ENCODE measurements at regions not wholly inside any gene's neighbourhood (a gene's known extent, or its start where the extent isn't known, plus 50 kb on each side); places are given as distances from the start of the nearest gene placed in this dataset.

GRCh38 chr1:61519631-61520030 lies 205.3 kb downstream of the TM2D1 start:
- Histone ChIP-seq H3K23ac (ENCODE audit: low read depth, low read length) (no peak overlapping the region), H2BK15ac (ENCODE audit: low read depth, low read length) (no peak overlapping the region), H3K4ac (ENCODE audit: low read depth, low read length) (no peak overlapping the region), H4K20me1 (ENCODE audit: insufficient read depth, low read length) (no peaks in the 10 kb centered on the region), H4K5ac (ENCODE audit: low read depth, low read length) (no peak overlapping the region), H3K18ac (ENCODE audit: low read depth, low read length) (no peak overlapping the region), H3K4me1 (ENCODE audit: control insufficient read depth, insufficient read depth, low read length) (no peaks in the 10 kb centered on the region), H3K14ac (replicated peaks; ENCODE audit: low read depth, low read length) (no peak overlapping the region), H3K79me1 (ENCODE audit: low read depth in 1 of 2, low read length in 2 of 2) (no peaks in the 10 kb centered on the region), H4K91ac (ENCODE audit: insufficient read depth, low read depth, low read length) (no peak overlapping the region), H3K9me3 (ENCODE audit: control insufficient read depth, insufficient read depth, low read length) (no peaks in the 10 kb centered on the region), H2AFZ (replicated peaks; ENCODE audit: low read length, poor library complexity) (no peak overlapping the region), H3K4me2 (ENCODE audit: low read depth, low read length) (no peak overlapping the region), H2BK120ac (ENCODE audit: low read depth, low read length) (no peak overlapping the region), H2AK5ac (ENCODE audit: low read depth, low read length) (no peak overlapping the region), H4K8ac (ENCODE audit: low read depth in 2 of 2, low read length in 2 of 2) (no peak overlapping the region), H3K4me3 (ENCODE audit: insufficient read depth, low read depth, low read length) (no peak overlapping the region), H3K56ac (ENCODE audit: extremely low read depth, insufficient read depth, low read length) (no peak overlapping the region), H3K9me1 (ENCODE audit: insufficient read depth, low read length) (no peaks in the 10 kb centered on the region), H2AK9ac (replicated peaks; ENCODE audit: low read depth, low read length, poor library complexity) (no peak overlapping the region), H3K36me3 (ENCODE audit: control insufficient read depth, insufficient read depth, low read length) (no peaks in the 10 kb centered on the region), H3K9ac (ENCODE audit: low read depth, low read length) (no peak overlapping the region), H3K27me3 (ENCODE audit: control insufficient read depth, insufficient read depth, low read length) (no peaks in the 10 kb centered on the region), H3K27ac (ENCODE audit: insufficient read depth, low read length) (no peak overlapping the region), H2BK20ac (ENCODE audit: low read depth, low read length) (no peak overlapping the region), H2BK5ac (ENCODE audit: low read depth, low read length, poor library complexity, severe bottlenecking) (no peak overlapping the region)
- no CpG with 5 or more reads among the region's 2 CpGs for WGBS, 2 experiments (ENCODE audit: extremely low coverage in 2 of 2, insufficient read length in 1 of 2)
- ATAC-seq (ENCODE audit: low read depth): no peak
- in situ Hi-C loops (cut with MboI; ENCODE audit: low sequenced_read_pairs): no loop called here
- TF ChIP-seq USF2 (IDR thresholded peaks at IDR 0.05; ENCODE audit: low read depth, low read length) (no peak), SMC3 (IDR thresholded peaks at IDR 0.05; ENCODE audit: low read depth, low read length) (no peak)
- BruUV-seq (replicated peaks): no TSS peak
- POLR2A ChIA-PET (ENCODE audit: unreplicated experiment): no interaction called here
- intact Hi-C loops (cut with micrococcal nuclease): no loop called here
- no peak for DNase-seq
- CTCF ChIA-PET: no interaction called here
- dilution Hi-C loops (cut with HindIII; ENCODE audit: low sequenced_read_pairs, unreplicated experiment): no loop called here
